IPS DF 19.7 (cell line): ENCODE measurements at regions not wholly inside any gene's neighbourhood (a gene's known extent, or its start where the extent isn't known, plus 50 kb on each side); places are given as distances from the start of the nearest gene placed in this dataset.
"Not testable (repeated sequence)": the region's sequence is repeated elsewhere in the genome, so short reads cannot be mapped to it uniquely, and the experiment has no call there.

ENCODE experiments used
- DNase-seq: peaks from one replicate; pipeline ENCODE4 v3.0.0-alpha.2; 2013; ENCODE audit warnings: low read depth, low spot score

GRCh38 chr7:125480762-125481161 lies 551.1 kb upstream of the POT1 start:
- DNase-seq: no peak

- no peak for DNase-seq
These were observed 539.2 kb upstream of the POT1 start for GRCh38 chr7:125468855-125469174.

- no peak for DNase-seq
These were observed 538.6 kb upstream of the POT1 start for GRCh38 chr7:125467996-125468854.

GRCh38 chr7:125465527-125465926 lies 535.9 kb upstream of the POT1 start:
- DNase-seq: no peak

- DNase-seq: no peak
These were observed 533.0 kb upstream of the POT1 start for GRCh38 chr7:125462615-125463014.

- no peak for DNase-seq
These were observed 529.4 kb upstream of the POT1 start for GRCh38 chr7:125459038-125459437.

- no peak for DNase-seq
These were observed 521.1 kb upstream of the POT1 start for GRCh38 chr7:125450749-125451148.

- no peak for DNase-seq
These were observed 516.2 kb upstream of the POT1 start for GRCh38 chr7:125445836-125446235.

GRCh38 chr7:125444864-125445263 lies 515.2 kb upstream of the POT1 start:
- no peak for DNase-seq

GRCh38 chr7:125436220-125436619 lies 506.6 kb upstream of the POT1 start:
- no peak for DNase-seq

GRCh38 chr7:125431349-125431748 lies 501.7 kb upstream of the POT1 start:
- DNase-seq: no peak

GRCh38 chr7:125430013-125430412 lies 500.4 kb upstream of the POT1 start:
- no peak for DNase-seq

- no peak for DNase-seq
These were observed 498.1 kb upstream of the POT1 start for GRCh38 chr7:125427676-125428075.

- no peak for DNase-seq
These were observed 495.9 kb upstream of the POT1 start for GRCh38 chr7:125425506-125425905.

- DNase-seq: no peak
These were observed 495.1 kb upstream of the POT1 start for GRCh38 chr7:125424721-125425120.

- no peak for DNase-seq
These were observed 494.0 kb upstream of the POT1 start for GRCh38 chr7:125423458-125424155.

- DNase-seq: not testable (repeated sequence)
These were observed 491.8 kb upstream of the POT1 start for GRCh38 chr7:125421407-125421806.

GRCh38 chr7:125412890-125413665 lies 483.5 kb upstream of the POT1 start:
- DNase-seq: no peak

GRCh38 chr7:125409921-125410320 lies 480.3 kb upstream of the POT1 start:
- DNase-seq: no peak

GRCh38 chr7:125406111-125406510 lies 476.5 kb upstream of the POT1 start:
- no peak for DNase-seq

GRCh38 chr7:125399408-125399807 lies 469.8 kb upstream of the POT1 start:
- no peak for DNase-seq

GRCh38 chr7:125396466-125397151 lies 467.0 kb upstream of the POT1 start:
- no peak for DNase-seq
